PC-9 (cell line): ENCODE measurements at regions not wholly inside any gene's neighbourhood (a gene's known extent, or its start where the extent isn't known, plus 50 kb on each side); places are given as distances from the start of the nearest gene placed in this dataset.

Experiments
- EZH2 ChIP-seq: fragments of 200-600 bp; sonication (generic); IDR thresholded peaks from 2 replicates; pipeline ENCODE4 v1.8.0; 2017; ENCODE audit warnings: antibody characterized with exemption, low read depth
- TF ChIP-seq, protein P1 (sequence below): fragments of 200-600 bp; sonication (generic); conservative IDR thresholded peaks from 2 replicates; pipeline ENCODE4 v1.6.1; 2017; ENCODE audit warnings: mixed run types, antibody characterized with exemption, mild to moderate bottlenecking, moderate library complexity

DNA sequence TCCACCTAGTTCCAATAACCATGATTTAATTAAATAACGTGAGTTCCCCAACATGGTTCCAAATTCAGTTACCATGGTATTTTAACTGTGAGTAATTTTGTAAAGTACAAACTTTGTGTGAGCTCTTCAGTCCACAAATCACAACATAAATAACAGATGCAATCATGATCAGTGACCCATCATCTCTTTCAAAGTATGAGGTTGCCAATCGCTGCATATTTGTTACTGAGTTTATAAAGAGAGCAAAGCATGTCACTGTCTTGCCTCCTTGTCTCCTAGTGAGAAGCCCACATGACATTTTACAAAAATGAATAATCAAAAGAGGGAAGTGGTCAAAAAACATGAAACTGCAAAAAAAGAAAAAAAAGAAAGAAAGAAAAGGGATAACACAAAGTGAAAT lies 69.1 kb upstream of the PDSS1 start:
- TF ChIP-seq, protein P1, sequence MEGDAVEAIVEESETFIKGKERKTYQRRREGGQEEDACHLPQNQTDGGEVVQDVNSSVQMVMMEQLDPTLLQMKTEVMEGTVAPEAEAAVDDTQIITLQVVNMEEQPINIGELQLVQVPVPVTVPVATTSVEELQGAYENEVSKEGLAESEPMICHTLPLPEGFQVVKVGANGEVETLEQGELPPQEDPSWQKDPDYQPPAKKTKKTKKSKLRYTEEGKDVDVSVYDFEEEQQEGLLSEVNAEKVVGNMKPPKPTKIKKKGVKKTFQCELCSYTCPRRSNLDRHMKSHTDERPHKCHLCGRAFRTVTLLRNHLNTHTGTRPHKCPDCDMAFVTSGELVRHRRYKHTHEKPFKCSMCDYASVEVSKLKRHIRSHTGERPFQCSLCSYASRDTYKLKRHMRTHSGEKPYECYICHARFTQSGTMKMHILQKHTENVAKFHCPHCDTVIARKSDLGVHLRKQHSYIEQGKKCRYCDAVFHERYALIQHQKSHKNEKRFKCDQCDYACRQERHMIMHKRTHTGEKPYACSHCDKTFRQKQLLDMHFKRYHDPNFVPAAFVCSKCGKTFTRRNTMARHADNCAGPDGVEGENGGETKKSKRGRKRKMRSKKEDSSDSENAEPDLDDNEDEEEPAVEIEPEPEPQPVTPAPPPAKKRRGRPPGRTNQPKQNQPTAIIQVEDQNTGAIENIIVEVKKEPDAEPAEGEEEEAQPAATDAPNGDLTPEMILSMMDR: no peak
- TF ChIP-seq EZH2: no peak
